Neural cell (in vitro differentiated cells): ENCODE measurements at regions not wholly inside any gene's neighbourhood (a gene's known extent, or its start where the extent isn't known, plus 50 kb on each side); places are given as distances from the start of the nearest gene placed in this dataset.

Experiments used
- H2AFZ ChIP-seq: fragments of 200-600, 300-800 bp; sonication (generic), shearing (Covaris generic); 2 replicates; pipeline ENCODE4 v1.6.0; 2014; ENCODE audit warnings: low read depth, mild to moderate bottlenecking, antibody characterized with exemption, low read length, moderate library complexity
- H3F3A ChIP-seq: fragments of 200-600 bp; shearing (Covaris generic); 2 replicates; pipeline ENCODE4 v1.6.1; 2016; ENCODE audit warnings: mild to moderate bottlenecking, moderate library complexity, mixed read lengths, antibody characterized with exemption, low read length; ENCODE audit not compliant: insufficient read depth, poor library complexity, severe bottlenecking
- H3K27ac ChIP-seq: fragments of 200-600, 300-800 bp; sonication (generic), shearing (Covaris generic); 2 replicates; pipeline ENCODE4 v1.5.1; 2014; ENCODE audit warnings: mild to moderate bottlenecking, low read length, moderate library complexity
- H3K27me3 ChIP-seq: fragments of 300-800, 200-600 bp; sonication (generic), shearing (Covaris generic); 2 replicates; pipeline ENCODE4 v1.6.0; 2014; ENCODE audit warnings: mild to moderate bottlenecking, low read depth, low read length, moderate library complexity; ENCODE audit not compliant: insufficient read depth
- H3K36me3 ChIP-seq: fragments of 300-800, 200-600 bp; sonication (generic), shearing (Covaris generic); 2 replicates; pipeline ENCODE4 v1.5.1; 2014; ENCODE audit warnings: mild to moderate bottlenecking, antibody characterized with exemption, low read length, moderate library complexity; ENCODE audit not compliant: insufficient read depth
- H3K4me2 ChIP-seq: fragments of 300-800, 200-600 bp; sonication (generic), shearing (Covaris generic); 2 replicates; pipeline ENCODE4 v1.6.0; 2014; ENCODE audit warnings: mild to moderate bottlenecking, low read length
- H3K4me3 ChIP-seq: fragments of 300-800, 200-600 bp; sonication (generic), shearing (Covaris generic); 2 replicates; pipeline ENCODE4 v1.5.1; 2014; ENCODE audit warnings: mild to moderate bottlenecking, low read length, moderate library complexity
- H3K79me2 ChIP-seq: fragments of 200-600 bp; shearing (Covaris generic); replicated peaks from 2 replicates; pipeline ENCODE4 v1.6.0; 2014; ENCODE audit warnings: mild to moderate bottlenecking, low read length, moderate library complexity; ENCODE audit not compliant: insufficient read depth
- H3K9ac ChIP-seq: fragments of 300-800, 200-600 bp; sonication (generic), shearing (Covaris generic); 2 replicates; pipeline ENCODE4 v1.6.1; 2016; ENCODE audit warnings: mild to moderate bottlenecking, low read length, mixed read lengths
- H3K9me2 ChIP-seq: fragments of 200-600 bp; shearing (Covaris generic); 2 replicates; pipeline ENCODE4 v1.6.1; 2016; ENCODE audit warnings: mild to moderate bottlenecking, low read length, mixed read lengths; ENCODE audit not compliant: insufficient read depth
- H3K9me3 ChIP-seq: fragments of 200-600, 300-800 bp; sonication (generic), shearing (Covaris generic); 2 replicates; pipeline ENCODE4 v1.6.1; 2016; ENCODE audit warnings: mild to moderate bottlenecking, mixed run types, low read length, moderate library complexity, mixed read lengths
- H4K20me1 ChIP-seq: fragments of 200-600 bp; shearing (Covaris generic); 2 replicates; pipeline ENCODE4 v1.6.1; 2016; ENCODE audit warnings: mild to moderate bottlenecking, mixed run types; ENCODE audit not compliant: insufficient read depth
- CTCF ChIP-seq: fragments of 450-650 bp; IDR thresholded peaks from 2 replicates; pipeline ENCODE4 v1.5.1; 2014; ENCODE audit warnings: antibody characterized with exemption, mild to moderate bottlenecking, moderate library complexity; ENCODE audit not compliant: poor library complexity, severe bottlenecking
- EP300 ChIP-seq: fragments of 450-650 bp; conservative IDR thresholded peaks from 2 replicates; pipeline ENCODE4 v1.6.1; 2014; ENCODE audit warnings: antibody characterized with exemption, mild to moderate bottlenecking, moderate library complexity; ENCODE audit not compliant: poor library complexity, severe bottlenecking
- EZH2 ChIP-seq: fragments of 200-600, 300-800 bp; shearing (Covaris generic), sonication (generic); IDR thresholded peaks from 2 replicates; pipeline ENCODE4 v1.6.1; 2014; ENCODE audit warnings: antibody characterized with exemption, low read length, borderline replicate concordance, mild to moderate bottlenecking; ENCODE audit not compliant: insufficient read depth, poor library complexity, severe bottlenecking
- MXI1 ChIP-seq: fragments of 450-650 bp; conservative IDR thresholded peaks from 2 replicates; pipeline ENCODE4 v1.6.1; 2014; ENCODE audit warnings: antibody characterized with exemption, mild to moderate bottlenecking; ENCODE audit not compliant: poor library complexity, severe bottlenecking
- POLR2AphosphoS5 ChIP-seq: IDR thresholded peaks from 2 replicates; pipeline ENCODE4 v1.6.1; 2012
- RAD21 ChIP-seq: fragments of 450-650 bp; conservative IDR thresholded peaks from 2 replicates; pipeline ENCODE4 v1.6.1; 2014; ENCODE audit warnings: antibody characterized with exemption, mild to moderate bottlenecking, moderate library complexity
- REST ChIP-seq: IDR thresholded peaks from 2 replicates; pipeline ENCODE4 v1.6.1; 2012; ENCODE audit warnings: borderline replicate concordance
- SMC3 ChIP-seq: fragments of 450-650 bp; conservative IDR thresholded peaks from 2 replicates; pipeline ENCODE4 v1.6.1; 2014; ENCODE audit warnings: antibody characterized with exemption, mild to moderate bottlenecking, moderate library complexity; ENCODE audit not compliant: poor library complexity
- TAF1 ChIP-seq: IDR thresholded peaks from 2 replicates; pipeline ENCODE4 v1.6.1; 2012; ENCODE audit warnings: low read depth

GRCh38 chr5:111585946-111586345 is 73.6 kb upstream of the STARD4 start:
- no peak for TF ChIP-seq SMC3
- no peak for TF ChIP-seq POLR2AphosphoS5
- no peak for TF ChIP-seq EP300
- TF ChIP-seq EZH2, result no peak
- TF ChIP-seq CTCF, result no peak
- no peak for TF ChIP-seq REST
- TF ChIP-seq MXI1, result no peak
- TF ChIP-seq TAF1, result no peak
- no peak overlapping the region for H3K4me2 ChIP-seq
- H2AFZ ChIP-seq, result no peak overlapping the region
- no peaks in the 10 kb centered on the region for H3K9me3 ChIP-seq
- H3K27me3 ChIP-seq, result no peaks in the 10 kb centered on the region
- no peak overlapping the region for H3K4me3 ChIP-seq
- H3F3A ChIP-seq, result no peaks in the 10 kb centered on the region
- H3K36me3 ChIP-seq, result no peaks in the 10 kb centered on the region
- H3K9ac ChIP-seq, result no peak overlapping the region
- no peaks in the 10 kb centered on the region for H3K9me2 ChIP-seq
- H3K27ac ChIP-seq, result no peak overlapping the region
- no peaks in the 10 kb centered on the region for H3K79me2 ChIP-seq
- no peaks in the 10 kb centered on the region for H4K20me1 ChIP-seq

- no peaks in the 10 kb centered on the region for H4K20me1 ChIP-seq
- H3K4me3 ChIP-seq, result no peak overlapping the region
- no peaks in the 10 kb centered on the region for H3F3A ChIP-seq
- no peaks in the 10 kb centered on the region for H3K27me3 ChIP-seq
- TF ChIP-seq TAF1, result no peak
- no peak for TF ChIP-seq CTCF
- no peak for TF ChIP-seq EP300
- no peak for TF ChIP-seq EZH2
- TF ChIP-seq RAD21, result no peak
- no peak for TF ChIP-seq SMC3
- no peak for TF ChIP-seq MXI1
- TF ChIP-seq POLR2AphosphoS5, result no peak
- no peak for TF ChIP-seq REST
- no peak overlapping the region for H3K4me2 ChIP-seq
- no peaks in the 10 kb centered on the region for H3K9me3 ChIP-seq
- H3K9me2 ChIP-seq, result no peaks in the 10 kb centered on the region
- no peak overlapping the region for H3K27ac ChIP-seq
- H3K79me2 ChIP-seq, result no peaks in the 10 kb centered on the region
- no peak overlapping the region for H3K9ac ChIP-seq
- no peak overlapping the region for H2AFZ ChIP-seq
- no peaks in the 10 kb centered on the region for H3K36me3 ChIP-seq
Measured at GRCh38 chr5:111585291-111585690, 73.0 kb upstream of the STARD4 start.
